H1 (cell line): ENCODE measurements at regions not wholly inside any gene's neighbourhood (a gene's known extent, or its start where the extent isn't known, plus 50 kb on each side); places are given as distances from the start of the nearest gene placed in this dataset.

Source experiments
- CTCF ChIA-PET: fragments of 300-600 bp; sonication (Branson Sonifier 250); formaldehyde crosslinking; loops from one replicate; lab custom pipeline; 2021; ENCODE audit not compliant: partially characterized antibody; lab: Charles Lee
- POLR2A ChIA-PET: fragments of 300-600 bp; sonication (Branson Sonifier 250); formaldehyde crosslinking; loops from one replicate; lab custom pipeline; 2021; ENCODE audit warnings: inconsistent platforms; ENCODE audit not compliant: partially characterized antibody; lab: Charles Lee
- DNase-seq, 2 experiments: peaks; one replicate each; pipeline versions ENCODE4 v3.0.0 to v3.0.0-alpha.2; 2010 to 2022; ENCODE audit warnings: low spot score in 2 of 2, low read depth in 1 of 2, mixed read lengths in 1 of 2
- FAIRE-seq: peaks from 2 replicates; lab custom pipeline; 2011; peaks lifted over from hg19 to GRCh38; lab: Jason Lieb, UNC
- H2AFZ ChIP-seq: 2 replicates; pipeline ENCODE4 v1.8.1; 2012; ENCODE audit warnings: low read length, inconsistent platforms
- H2AK5ac ChIP-seq: 2 replicates; pipeline ENCODE4 v1.6.1; 2013; ENCODE audit warnings: low read depth, low read length
- H2BK120ac ChIP-seq: replicated peaks from 2 replicates; pipeline ENCODE3; 2013; ENCODE audit warnings: low read depth, low read length, inconsistent platforms
- H2BK12ac ChIP-seq: 2 replicates; pipeline ENCODE4 v1.6.1; 2013; ENCODE audit warnings: low read depth, low read length
- H2BK15ac ChIP-seq: 2 replicates; pipeline ENCODE4 v1.6.1; 2013; ENCODE audit warnings: low read length
- H2BK20ac ChIP-seq: 2 replicates; pipeline ENCODE4 v1.6.1; 2013; ENCODE audit warnings: low read length
- H2BK5ac ChIP-seq: 2 replicates; pipeline ENCODE4 v1.6.1; 2013; ENCODE audit warnings: low read depth, low read length
- H3K14ac ChIP-seq: 2 replicates; pipeline ENCODE4 v1.6.1; 2013; ENCODE audit warnings: inconsistent platforms; ENCODE audit not compliant: insufficient read length
- H3K18ac ChIP-seq: 2 replicates; pipeline ENCODE4 v1.6.1; 2013; ENCODE audit warnings: low read length; ENCODE audit errors: extremely low read depth
- H3K23ac ChIP-seq: 2 replicates; pipeline ENCODE4 v1.6.1; 2013; ENCODE audit warnings: inconsistent platforms; ENCODE audit not compliant: insufficient read length
- H3K23me2 ChIP-seq: 2 replicates; pipeline ENCODE4 v1.6.1; 2013; ENCODE audit warnings: low read depth, low read length
- H3K27ac ChIP-seq: 2 replicates; pipeline ENCODE4 v1.6.1; 2011; ENCODE audit warnings: low read depth, low read length, inconsistent platforms
- H3K27me3 ChIP-seq, 4 experiments: replicated peaks in 1 of 4; 1 replicate in 1 of 4; 2 replicates in 3 of 4; pipeline versions ENCODE4 v1.6.1 to v1.8.1; 2011 to 2013; ENCODE audit warnings: low read length in 3 of 4, mild to moderate bottlenecking in 3 of 4, inconsistent platforms in 2 of 4, mixed read lengths in 2 of 4, moderate library complexity in 1 of 4; ENCODE audit not compliant: control insufficient read depth in 3 of 4, insufficient read depth in 3 of 4; ENCODE audit errors: extremely low read depth in 1 of 4
- H3K36me3 ChIP-seq, 4 experiments: 2 replicates each; pipeline versions ENCODE4 v1.6.1 to v1.8.1; 2011 to 2013; ENCODE audit warnings: mild to moderate bottlenecking in 4 of 4, low read length in 3 of 4, moderate library complexity in 2 of 4, control low read depth in 1 of 4, inconsistent platforms in 1 of 4; ENCODE audit not compliant: insufficient read depth in 4 of 4, control insufficient read depth in 2 of 4
- H3K4ac ChIP-seq: replicated peaks from 2 replicates; pipeline ENCODE3; 2013; ENCODE audit warnings: low read length, low read depth, mixed read lengths, inconsistent platforms; ENCODE audit not compliant: insufficient read length
- H3K4me1 ChIP-seq, 4 experiments: replicated peaks in 1 of 4; 1 replicate in 1 of 4; 2 replicates in 3 of 4; pipeline versions ENCODE4 v1.6.1 to v1.8.1; 2011 to 2013; ENCODE audit warnings: low read length in 3 of 4, inconsistent platforms in 2 of 4, mixed read lengths in 1 of 4; ENCODE audit not compliant: insufficient read depth in 4 of 4, control insufficient read depth in 3 of 4
- H3K4me2 ChIP-seq, 2 experiments: 2 replicates each; pipeline versions ENCODE4 v1.6.1 to v1.8.1; 2011 to 2013; ENCODE audit warnings: low read depth in 2 of 2, low read length in 2 of 2, control low read depth in 1 of 2, inconsistent platforms in 1 of 2, mild to moderate bottlenecking in 1 of 2; ENCODE audit not compliant: insufficient read depth in 1 of 2
- H3K4me3 ChIP-seq, 4 experiments: fragments of 200-600, 300-600 bp in 1 of 4; sonication (generic), shearing (Covaris generic), sonication (Bioruptor Twin) in 1 of 4; 2 replicates each; pipeline versions ENCODE4 v1.5.1 to v1.8.1; 2011 to 2016; ENCODE audit warnings: low read length in 4 of 4, low read depth in 3 of 4, control low read depth in 2 of 4, inconsistent platforms in 2 of 4, mild to moderate bottlenecking in 2 of 4, mixed read lengths in 1 of 4, moderate library complexity in 1 of 4; ENCODE audit not compliant: insufficient read depth in 2 of 4; ENCODE audit errors: extremely low read depth in 1 of 4
- H3K56ac ChIP-seq: replicated peaks from 2 replicates; pipeline ENCODE3; 2013; ENCODE audit warnings: low read depth, mild to moderate bottlenecking, mixed read lengths, low read length, inconsistent platforms; ENCODE audit not compliant: insufficient read length
- H3K79me1 ChIP-seq: 2 replicates; pipeline ENCODE4 v1.6.1; 2013; ENCODE audit warnings: low read depth, low read length, control low read depth
- H3K79me2 ChIP-seq, 2 experiments: 2 replicates each; pipeline versions ENCODE4 v1.6.1 to v1.8.1; 2012 to 2013; ENCODE audit warnings: low read length in 2 of 2, mild to moderate bottlenecking in 2 of 2, inconsistent platforms in 1 of 2; ENCODE audit not compliant: insufficient read depth in 2 of 2, control insufficient read depth in 1 of 2
- H3K9ac ChIP-seq, 4 experiments: replicated peaks in 1 of 4; 1 replicate in 1 of 4; 2 replicates in 3 of 4; pipeline versions ENCODE4 v1.6.1 to v1.8.1; 2011 to 2013; ENCODE audit warnings: low read depth in 3 of 4, low read length in 3 of 4, control low read depth in 2 of 4, mild to moderate bottlenecking in 2 of 4, moderate library complexity in 2 of 4, inconsistent platforms in 1 of 4; ENCODE audit errors: extremely low read depth in 1 of 4
- H3K9me3 ChIP-seq, 2 experiments: 2 replicates each; pipeline versions ENCODE4 v1.6.1 to v1.8.1; 2012 to 2013; ENCODE audit warnings: mild to moderate bottlenecking in 2 of 2, moderate library complexity in 2 of 2, control low read depth in 1 of 2, inconsistent platforms in 1 of 2, low read depth in 1 of 2, low read length in 1 of 2, mixed read lengths in 1 of 2; ENCODE audit not compliant: insufficient read depth in 2 of 2
- H4K20me1 ChIP-seq, 2 experiments: replicated peaks in 1 of 2; 2 replicates each; pipeline versions ENCODE3 to v1.8.1; 2011 to 2013; ENCODE audit warnings: inconsistent platforms in 2 of 2, low read length in 2 of 2, mild to moderate bottlenecking in 1 of 2; ENCODE audit not compliant: insufficient read depth in 2 of 2, control insufficient read depth in 1 of 2
- H4K5ac ChIP-seq: 2 replicates; pipeline ENCODE4 v1.6.1; 2013; ENCODE audit warnings: low read length, low read depth, mixed read lengths, inconsistent platforms; ENCODE audit not compliant: insufficient read length
- H4K8ac ChIP-seq: 2 replicates; pipeline ENCODE4 v1.8.0; 2013; ENCODE audit warnings: mild to moderate bottlenecking, moderate library complexity, low read length, inconsistent platforms; ENCODE audit not compliant: insufficient read depth; ENCODE audit errors: extremely low read depth
- H4K91ac ChIP-seq: replicated peaks from 2 replicates; pipeline ENCODE3; 2013; ENCODE audit warnings: low read length, mixed read lengths, inconsistent platforms; ENCODE audit not compliant: insufficient read length
- BCL11A ChIP-seq, 2 experiments: IDR thresholded peaks; one replicate each; pipeline ENCODE4 v1.6.1; 2011; ENCODE audit warnings: low read depth in 2 of 2, low read length in 2 of 2, mild to moderate bottlenecking in 2 of 2
- BRCA1 ChIP-seq: IDR thresholded peaks from 2 replicates; pipeline ENCODE4 v1.6.1; 2012; ENCODE audit warnings: low read depth, low read length, improper control_type of control experiment
- CHD1 ChIP-seq: IDR thresholded peaks from 2 replicates; pipeline ENCODE4 v1.6.1; 2012; ENCODE audit warnings: low read depth, low read length, improper control_type of control experiment
- GTF2F1 ChIP-seq: IDR thresholded peaks from 2 replicates; pipeline ENCODE4 v1.6.1; 2012; ENCODE audit warnings: low read depth, low read length, improper control_type of control experiment, borderline replicate concordance
- KDM5A ChIP-seq: fragments of 200-600 bp; IDR thresholded peaks from 2 replicates; pipeline ENCODE4 v1.7.1; 2012; ENCODE audit warnings: mild to moderate bottlenecking, low read length, inconsistent platforms, mixed read lengths
- SIX5 ChIP-seq: IDR thresholded peaks from 2 replicates; pipeline ENCODE4 v1.6.1; 2011; ENCODE audit warnings: mild to moderate bottlenecking, low read depth, low read length
- TAF7 ChIP-seq: optimal IDR thresholded peaks from 2 replicates; pipeline ENCODE3; 2011; ENCODE audit warnings: low read depth, mild to moderate bottlenecking, inconsistent platforms, low read length, moderate library complexity, borderline replicate concordance
- TCF12 ChIP-seq: IDR thresholded peaks from 2 replicates; pipeline ENCODE4 v1.6.1; 2011; ENCODE audit warnings: low read depth, mild to moderate bottlenecking, low read length
- TEAD4 ChIP-seq: IDR thresholded peaks from 2 replicates; pipeline ENCODE4 v1.6.1; 2012; ENCODE audit warnings: low read depth, low read length, inconsistent platforms, mixed read lengths
- WGBS, 2 experiments: shearing (Covaris generic) in 1 of 2; methylation state at CpG; one replicate each; pipeline versions ENCODE4 v1.1.6 to v1.1.7; 2013 to 2015; ENCODE audit warnings: low lambda C conversion rate in 2 of 2, mixed read lengths in 2 of 2, inconsistent platforms in 1 of 2, low coverage in 1 of 2, missing lambda C conversion rate in 1 of 2; ENCODE audit not compliant: insufficient replicate concordance in 2 of 2, insufficient coverage in 1 of 2, insufficient read length in 1 of 2; ENCODE audit errors: extremely low coverage in 1 of 2, missing lambda C conversion rate in 1 of 2; 5-methylcytosine and 5-hydroxymethylcytosine counted together
- TF ChIP-seq, protein P1 (sequence below): IDR thresholded peaks from 2 replicates; pipeline ENCODE4 v1.6.1; 2012; ENCODE audit warnings: inconsistent platforms
- TF ChIP-seq, protein P2 (sequence below): IDR thresholded peaks from 2 replicates; pipeline ENCODE4 v1.6.1; 2012; ENCODE audit warnings: inconsistent platforms

DNA sequence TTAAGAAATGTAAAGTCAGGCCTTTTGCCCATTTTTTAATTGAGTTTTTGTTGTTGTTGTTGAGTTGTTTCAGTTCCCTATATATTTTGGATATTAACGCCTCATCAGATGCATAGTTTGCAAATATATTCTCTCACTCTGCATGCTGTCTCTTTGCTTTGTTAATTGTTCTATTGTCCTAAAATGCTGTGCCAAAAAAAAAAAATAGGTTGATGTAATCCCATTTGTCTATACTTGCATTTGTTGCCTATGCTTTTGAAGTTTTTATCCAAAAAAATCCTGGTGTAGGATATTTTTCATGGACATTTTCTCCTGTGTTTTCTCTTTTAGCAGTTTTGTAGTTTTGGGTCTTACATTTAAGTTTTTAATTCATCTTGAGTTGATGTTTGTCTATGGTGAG is 163.3 kb upstream of the STARD13 start:
- H3K4me2 ChIP-seq: no peak overlapping the region
- no peak overlapping the region for H4K5ac ChIP-seq
- DNase-seq: no peak
- no peak overlapping the region for H2BK12ac ChIP-seq
- H3K23ac ChIP-seq: no peak overlapping the region
- H2BK20ac ChIP-seq: no peak overlapping the region
- no peak overlapping the region for H2AK5ac ChIP-seq
- H3K9ac ChIP-seq: no peak overlapping the region
- H3K9me3 ChIP-seq: no peaks in the 10 kb centered on the region
- no peak overlapping the region for H2BK15ac ChIP-seq
- no peak overlapping the region for H3K27ac ChIP-seq
- no peak overlapping the region for H3K18ac ChIP-seq
- no peak overlapping the region for H2AFZ ChIP-seq
- no peak overlapping the region for H3K14ac ChIP-seq
- H3K79me2 ChIP-seq: no peaks in the 10 kb centered on the region
- no peaks in the 10 kb centered on the region for H3K23me2 ChIP-seq
- H2BK120ac ChIP-seq: no peak overlapping the region
- POLR2A ChIA-PET: no interaction called here
- TF ChIP-seq GTF2F1 (no peak), TAF7 (no peak), BRCA1 (no peak), TCF12 (no peak), BCL11A (IDR thresholded peaks at IDR 0.05; ENCODE audit: low read depth in 2 of 2, low read length in 2 of 2) (no peak), KDM5A (no peak), SIX5 (no peak), TEAD4 (no peak), CHD1 (no peak)
- TF ChIP-seq, protein P1, sequence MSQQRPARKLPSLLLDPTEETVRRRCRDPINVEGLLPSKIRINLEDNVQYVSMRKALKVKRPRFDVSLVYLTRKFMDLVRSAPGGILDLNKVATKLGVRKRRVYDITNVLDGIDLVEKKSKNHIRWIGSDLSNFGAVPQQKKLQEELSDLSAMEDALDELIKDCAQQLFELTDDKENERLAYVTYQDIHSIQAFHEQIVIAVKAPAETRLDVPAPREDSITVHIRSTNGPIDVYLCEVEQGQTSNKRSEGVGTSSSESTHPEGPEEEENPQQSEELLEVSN: no peak
- TF ChIP-seq, protein P2, sequence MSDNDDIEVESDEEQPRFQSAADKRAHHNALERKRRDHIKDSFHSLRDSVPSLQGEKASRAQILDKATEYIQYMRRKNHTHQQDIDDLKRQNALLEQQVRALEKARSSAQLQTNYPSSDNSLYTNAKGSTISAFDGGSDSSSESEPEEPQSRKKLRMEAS: no peak
- TF ChIP-seq, all 59 proteins: peak for 0
- Histone ChIP-seq H3K4me3 (no peak overlapping the region), H4K8ac (no peak overlapping the region), H2BK5ac (no peak overlapping the region), H3K79me1 (no peaks in the 10 kb centered on the region), H4K91ac (no peak overlapping the region), H3K4me1 (no peaks in the 10 kb centered on the region; a peak in 1 of 7 replicates), H3K27me3 (no peaks in the 10 kb centered on the region), H3K56ac (no peak overlapping the region), H3K36me3 (no peaks in the 10 kb centered on the region), H4K20me1 (no peaks in the 10 kb centered on the region), H3K4ac (no peak overlapping the region)
- CTCF ChIA-PET: no interaction called here
- WGBS, 2 experiments: 100% methylated on average over 1 of the region's 1 CpG; no CpG with 5 or more reads in 1 of the 2 experiments
- FAIRE-seq: no peak
